NCI-H524 (cell line): ENCODE measurements at regions not wholly inside any gene's neighbourhood (a gene's known extent, or its start where the extent isn't known, plus 50 kb on each side); places are given as distances from the start of the nearest gene placed in this dataset.

Source experiments
- DNase-seq, 2 experiments: peaks; one replicate each; lab custom pipeline; 2025; lab: John Stamatoyannopoulos, UW

GRCh38 chr10:65518379-65518778 lies 1407.5 kb upstream of the LRRTM3 start:
- no peak for DNase-seq

- no peak for DNase-seq
These were observed 1396.8 kb upstream of the LRRTM3 start for GRCh38 chr10:65528986-65529385.

DNA sequence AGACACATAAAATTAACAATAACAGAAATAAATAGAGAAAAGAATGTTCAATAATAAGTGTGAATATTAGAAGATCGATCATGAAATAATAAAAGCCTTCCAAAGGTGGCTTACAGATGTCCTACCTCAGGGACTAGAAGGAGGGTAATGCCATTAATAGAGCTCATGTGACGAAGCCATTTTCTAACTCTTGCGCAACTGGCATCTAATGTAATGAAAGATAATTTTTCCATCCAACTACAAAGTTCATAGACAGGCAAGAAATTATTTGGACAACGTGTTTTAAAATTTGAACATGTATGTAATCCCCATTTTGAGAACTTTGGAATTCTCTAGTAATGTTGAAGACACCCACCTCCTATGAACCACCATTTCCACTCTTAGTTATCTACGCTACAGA lies 1394.3 kb upstream of the LRRTM3 start:
- no peak for DNase-seq

GRCh38 chr10:65534771-65535170 lies 1391.1 kb upstream of the LRRTM3 start:
- no peak for DNase-seq

DNA sequence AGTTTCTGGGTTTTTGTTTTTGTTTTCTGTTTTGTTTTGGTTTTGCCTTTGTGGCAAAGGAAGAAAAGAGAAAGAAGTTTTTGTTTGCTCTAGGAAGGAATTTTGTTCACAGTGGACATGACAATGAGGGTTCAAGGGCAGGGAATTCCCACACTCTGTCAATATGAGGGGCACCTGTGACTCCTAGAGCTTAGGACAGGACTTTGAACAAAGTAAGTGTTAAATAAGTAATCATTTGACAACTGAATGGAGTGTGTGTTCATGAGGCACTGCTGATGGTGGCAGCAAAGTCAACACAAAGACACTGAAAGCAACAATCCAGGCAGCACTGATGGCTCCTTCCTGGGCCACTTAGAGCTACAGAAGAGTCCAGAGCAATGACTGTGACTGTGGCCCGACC lies 1381.1 kb upstream of the LRRTM3 start:
- DNase-seq: no peak

GRCh38 chr10:65548001-65548400 lies 1377.8 kb upstream of the LRRTM3 start:
- no peak for DNase-seq

DNA sequence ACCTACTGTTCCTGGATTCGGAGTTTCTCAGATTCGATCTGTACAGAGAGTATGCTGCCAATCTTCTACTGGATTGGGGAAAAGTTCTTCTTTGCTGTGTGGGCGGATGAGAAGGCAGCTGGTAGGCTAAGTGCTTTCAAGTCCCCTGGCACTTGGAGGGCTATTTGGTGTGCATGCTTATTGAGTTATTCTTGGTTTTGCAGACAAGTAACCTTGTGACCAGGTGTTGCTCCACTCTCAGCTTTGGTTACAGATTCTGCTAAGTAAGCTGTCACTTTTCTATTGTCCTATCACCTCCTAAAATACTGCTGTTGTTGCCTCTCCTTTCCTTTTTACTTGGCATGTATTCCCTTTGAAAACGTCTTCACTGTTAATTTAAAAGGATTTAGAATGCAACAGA lies 1375.1 kb upstream of the LRRTM3 start:
- no peak for DNase-seq

DNA sequence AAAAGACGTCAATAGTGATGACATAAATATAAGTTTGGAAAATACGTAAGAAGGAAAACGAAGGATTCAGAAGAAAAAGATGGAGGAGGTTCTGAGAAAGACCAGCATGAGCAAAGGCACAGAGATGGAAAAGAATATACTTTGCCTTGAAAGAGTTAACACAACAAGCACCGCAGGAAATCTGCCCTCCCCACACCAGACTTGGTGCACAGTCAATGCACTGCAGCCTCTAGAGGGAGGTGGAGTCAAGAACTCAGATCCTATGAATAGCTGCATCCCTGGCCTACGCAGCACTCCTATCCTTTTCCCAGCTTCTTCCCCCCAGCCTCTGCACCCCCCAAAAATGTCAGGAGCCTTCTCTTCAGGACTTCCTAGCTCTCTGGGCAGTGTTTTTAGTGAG lies 1370.6 kb upstream of the LRRTM3 start:
- DNase-seq: no peak

DNA sequence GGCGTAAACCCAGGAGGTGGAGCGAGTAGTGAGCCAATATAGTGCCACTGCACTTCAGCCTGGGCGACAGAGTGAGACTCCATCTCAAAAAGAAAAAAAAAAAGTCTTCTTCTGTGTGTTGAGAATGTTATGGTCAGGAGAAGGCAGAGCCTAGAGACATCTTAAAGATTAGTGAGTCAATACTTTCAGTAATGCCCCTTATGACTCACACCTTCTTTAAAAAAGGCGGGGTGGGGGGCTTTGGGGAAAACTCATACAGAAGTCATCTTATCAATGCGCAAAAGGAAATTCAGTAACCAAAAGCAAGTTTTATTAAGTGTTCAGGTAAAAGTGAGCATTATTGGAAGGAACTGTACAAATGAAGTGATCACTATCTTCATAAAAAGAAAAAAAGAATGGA lies 1369.8 kb upstream of the LRRTM3 start:
- no peak for DNase-seq

DNA sequence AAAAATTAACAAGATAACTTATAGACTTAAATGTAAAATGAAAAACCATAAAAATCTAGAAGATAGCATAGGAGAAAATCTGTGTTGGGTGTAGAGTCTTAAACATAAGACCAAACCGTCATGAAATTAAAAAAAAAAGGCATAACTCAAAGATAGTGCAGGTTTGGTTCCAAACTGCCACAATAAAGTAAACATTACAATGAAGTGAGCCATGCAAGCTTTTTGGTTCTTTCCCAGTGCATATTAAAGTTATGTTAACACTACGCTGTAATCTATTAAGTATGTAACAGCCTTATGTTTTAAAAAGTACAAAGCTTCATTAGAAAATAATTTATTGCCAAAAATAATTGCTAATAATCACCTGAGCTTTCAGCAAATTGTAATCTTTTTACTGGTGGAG lies 1366.5 kb upstream of the LRRTM3 start:
- no peak for DNase-seq

DNA sequence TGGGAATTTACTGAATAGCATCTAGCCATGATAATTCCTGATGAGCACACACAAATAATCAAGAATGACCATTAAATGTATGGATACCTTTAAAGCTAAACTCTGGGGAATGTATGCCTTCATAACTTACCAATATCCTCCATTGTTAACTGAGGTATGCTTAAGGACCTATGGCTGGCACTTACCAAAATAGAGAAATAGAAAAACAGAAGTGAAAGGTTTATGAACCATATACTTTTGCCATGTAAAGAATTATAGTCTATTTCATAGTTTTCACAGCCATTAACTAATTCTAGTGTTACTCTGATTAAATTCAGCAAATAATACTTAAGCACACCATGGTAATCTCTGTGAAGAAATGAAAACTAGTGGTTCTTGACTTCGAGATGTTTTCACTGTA lies 1360.6 kb upstream of the LRRTM3 start:
- no peak for DNase-seq

DNA sequence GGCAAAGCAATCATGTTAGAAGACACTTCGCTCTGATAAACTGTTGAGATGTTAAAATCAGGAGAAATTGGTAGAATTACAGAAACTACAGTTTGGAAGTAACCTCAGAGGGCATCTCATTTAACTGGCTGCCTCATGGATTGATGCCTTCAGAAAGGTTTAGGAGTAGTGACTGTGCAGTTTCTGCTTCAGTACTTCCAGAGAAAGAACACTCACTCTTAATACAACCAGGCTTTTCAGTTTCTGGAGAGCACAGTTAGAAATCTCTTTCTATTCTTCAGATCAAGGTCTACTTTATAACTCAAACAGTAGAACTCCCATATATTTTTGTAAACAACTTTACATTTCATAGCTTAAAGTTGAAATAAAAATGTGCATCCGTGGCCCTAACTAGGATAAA lies 1358.9 kb upstream of the LRRTM3 start:
- no peak for DNase-seq

GRCh38 chr10:65570143-65571010 lies 1355.5 kb upstream of the LRRTM3 start:
- DNase-seq: peak; percentile 85 to 89

- peak in 1 of 2 experiments; percentile 28 for DNase-seq
These were observed 1354.7 kb upstream of the LRRTM3 start for GRCh38 chr10:65571011-65571570.

DNA sequence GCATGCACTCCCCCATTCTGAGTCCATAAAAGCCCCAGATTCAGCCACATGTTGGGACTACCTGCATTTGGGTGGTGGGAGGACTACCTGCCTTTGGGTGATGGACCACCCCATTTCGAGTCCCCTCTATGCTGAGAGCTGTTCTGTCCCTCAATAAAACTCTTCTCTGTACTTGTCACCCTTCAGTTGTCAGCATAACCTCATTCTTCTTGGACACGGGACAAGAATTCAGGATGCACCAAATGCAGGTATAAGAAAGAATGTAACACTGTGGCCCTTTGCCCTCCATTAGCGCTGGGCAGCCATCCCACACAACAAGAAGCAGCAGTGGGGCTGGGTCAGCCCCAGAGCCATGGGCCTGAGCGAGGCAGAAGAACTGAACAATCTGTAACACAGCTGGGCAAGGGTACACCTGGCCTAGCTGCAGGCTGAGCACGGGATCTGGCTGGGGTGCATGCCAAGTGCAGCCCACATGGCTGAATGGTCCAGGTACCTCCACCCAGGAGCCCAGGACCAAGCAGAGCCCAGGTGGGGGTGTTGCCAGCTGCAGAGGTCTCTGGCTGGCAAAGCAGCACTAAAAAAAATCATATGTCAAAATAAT lies 1344.3 kb upstream of the LRRTM3 start:
- no peak for DNase-seq

DNA sequence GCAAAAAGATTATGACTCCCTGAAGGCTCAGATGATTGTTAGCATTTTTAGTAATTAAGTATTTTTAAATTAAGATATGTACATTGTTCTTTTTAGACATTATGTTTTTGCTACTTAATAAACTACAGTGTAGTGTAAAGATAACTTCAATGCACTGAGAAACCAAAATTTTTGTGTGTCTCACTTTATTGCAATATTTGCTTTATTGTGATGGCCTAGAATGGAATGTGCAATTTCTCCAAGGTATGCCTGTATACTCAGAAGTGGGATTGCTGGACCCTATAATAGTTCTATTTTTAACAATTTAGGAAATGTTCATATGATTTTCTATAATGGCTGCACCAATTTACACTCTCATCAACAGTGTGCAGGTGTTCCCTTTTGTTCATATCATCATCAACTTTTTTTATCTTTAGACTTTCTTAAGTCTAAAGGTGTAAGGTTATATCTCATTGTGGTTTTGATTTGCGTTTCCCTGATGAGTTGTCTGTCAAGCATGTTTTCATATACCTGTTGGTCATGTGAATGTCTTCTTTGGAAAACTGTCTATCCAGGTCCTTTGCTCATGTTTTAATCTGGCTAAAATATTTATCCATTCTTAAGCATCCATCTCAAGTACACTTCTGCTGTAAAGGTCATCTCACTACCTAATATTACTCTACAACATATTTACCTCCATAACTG lies 1323.5 kb upstream of the LRRTM3 start:
- DNase-seq: no peak

- no peak for DNase-seq
These were observed 1314.2 kb upstream of the LRRTM3 start for GRCh38 chr10:65611592-65611991.

DNA sequence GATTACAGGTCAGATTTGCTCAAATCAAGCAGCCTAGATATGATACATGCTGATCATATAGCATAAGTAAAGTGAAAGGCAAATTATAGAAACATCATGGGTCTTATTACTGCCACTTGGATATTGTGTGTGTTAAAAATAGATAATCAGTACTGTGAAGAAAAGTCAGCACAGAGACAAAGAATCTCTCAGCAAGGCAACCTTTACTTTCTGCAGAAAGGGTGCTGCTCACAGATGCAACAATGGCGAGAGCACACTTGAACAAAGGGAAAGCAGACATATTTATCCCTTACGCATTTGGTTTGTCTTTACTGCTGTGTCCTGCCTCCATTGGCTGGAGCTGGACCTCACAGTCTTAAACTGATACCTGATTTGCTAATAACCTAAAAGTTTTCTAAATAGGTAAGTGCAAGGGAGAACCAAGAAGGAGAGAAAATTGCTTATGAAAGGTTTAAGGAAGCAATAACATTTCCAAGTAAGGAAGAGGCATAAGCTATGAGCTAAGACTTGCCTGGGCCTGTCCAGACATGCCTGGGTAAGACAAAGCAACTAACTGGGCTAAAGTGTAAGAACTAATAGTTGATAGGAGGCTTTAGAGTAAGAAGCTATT lies 1310.8 kb upstream of the LRRTM3 start:
- DNase-seq: no peak

- DNase-seq: no peak
These were observed 1307.7 kb upstream of the LRRTM3 start for GRCh38 chr10:65618126-65618525.

DNA sequence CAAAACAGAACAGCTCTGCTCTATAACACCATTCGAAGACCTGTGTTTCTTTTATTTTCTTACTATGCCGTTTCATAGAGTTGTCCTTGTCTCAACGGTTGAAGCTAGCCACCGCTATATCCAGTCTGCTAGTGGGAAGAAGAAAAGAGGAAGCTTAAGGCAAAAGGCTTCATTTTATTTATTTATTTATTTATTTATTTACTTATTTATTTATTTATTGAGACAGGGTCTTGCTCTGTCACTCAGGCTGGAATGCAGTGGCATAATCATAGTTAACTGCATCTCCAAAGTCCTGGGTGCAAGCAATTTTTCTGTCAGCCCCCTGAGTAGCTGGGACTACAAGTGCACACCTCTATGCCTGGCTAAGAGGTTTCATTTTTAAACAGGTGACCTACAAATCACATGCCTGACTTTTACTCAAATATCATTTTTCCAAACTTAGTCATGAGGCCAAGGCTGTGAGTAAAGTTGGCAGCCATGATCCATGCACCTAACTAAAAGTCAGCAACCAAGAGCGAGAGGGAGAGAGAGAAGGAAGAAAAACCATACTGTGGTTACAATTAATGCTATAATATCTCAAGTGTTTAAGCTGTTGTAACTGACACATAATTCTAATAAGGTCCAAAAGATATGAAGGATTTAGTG lies 1305.3 kb upstream of the LRRTM3 start:
- no peak for DNase-seq

DNA sequence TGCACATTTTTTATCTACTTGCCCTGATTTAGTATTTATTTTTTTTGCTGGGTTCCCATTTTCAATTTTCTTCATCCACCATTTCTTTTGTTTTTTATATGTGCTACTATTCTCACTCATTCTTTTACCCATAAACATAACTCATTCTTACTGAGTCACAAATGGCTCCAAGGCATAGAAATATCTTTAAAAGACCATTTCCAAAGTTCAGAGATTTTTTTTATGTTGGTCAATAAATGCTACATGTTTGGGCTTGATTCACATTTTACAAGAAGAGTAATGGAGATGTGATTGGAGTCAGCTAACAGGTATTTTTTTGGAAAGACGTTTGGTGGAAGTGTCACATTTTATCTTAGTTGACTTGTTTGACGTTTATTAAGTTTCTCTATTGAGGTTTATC lies 1303.2 kb upstream of the LRRTM3 start:
- no peak for DNase-seq
